Tibial nerve (tissue), 4 donors: ENCODE measurements at regions not wholly inside any gene's neighbourhood (a gene's known extent, or its start where the extent isn't known, plus 50 kb on each side); places are given as distances from the start of the nearest gene placed in this dataset.

Experiments used
- CTCF ChIP-seq, 5 experiments: fragments of 200-600 bp in 3 of 5; fragments of 450-650 bp in 2 of 5; sonication (generic) in 3 of 5; IDR thresholded peaks; one replicate each; pipeline ENCODE4 v1.5.1; 2016 to 2019; ENCODE audit warnings: antibody characterized with exemption in 5 of 5, mild to moderate bottlenecking in 3 of 5, moderate library complexity in 2 of 5
- EP300 ChIP-seq, 2 donors: sonication (generic); formaldehyde crosslinking; IDR thresholded peaks; one replicate each; pipeline ENCODE4 v1.6.1; 2017; ENCODE audit warnings: antibody characterized with exemption in 2 of 2, mild to moderate bottlenecking in 1 of 2

GRCh38 chr6:145020114-145020513, 715.2 kb downstream of the EPM2A start:
- TF ChIP-seq CTCF (IDR thresholded peaks at IDR 0.05): no peak
- no peak for TF ChIP-seq EP300 (IDR thresholded peaks at IDR 0.05)
